Smooth muscle cell (in vitro differentiated cells): ENCODE measurements at regions not wholly inside any gene's neighbourhood (a gene's known extent, or its start where the extent isn't known, plus 50 kb on each side); places are given as distances from the start of the nearest gene placed in this dataset.

Experiments used
- DNase-seq: peaks from one replicate; lab custom pipeline; 2025; ENCODE audit not compliant: unreplicated experiment; lab: John Stamatoyannopoulos, UW
- H2AFZ ChIP-seq: fragments of 200-600 bp; sonication (generic); 2 replicates; pipeline ENCODE4 v1.6.0; 2016; ENCODE audit warnings: antibody characterized with exemption, low read depth, mild to moderate bottlenecking
- H3F3A ChIP-seq: fragments of 200-600 bp; sonication (generic); 2 replicates; pipeline ENCODE4 v1.6.0; 2017; ENCODE audit warnings: antibody characterized with exemption, low read depth
- H3K27ac ChIP-seq: fragments of 200-600 bp; sonication (generic); 2 replicates; pipeline ENCODE4 v1.5.1; 2016; ENCODE audit warnings: low read depth, mild to moderate bottlenecking
- H3K27me3 ChIP-seq: fragments of 200-600 bp; sonication (generic); 2 replicates; pipeline ENCODE4 v1.6.1; 2016; ENCODE audit warnings: low read depth, mild to moderate bottlenecking
- H3K36me3 ChIP-seq: fragments of 200-600 bp; sonication (generic); 2 replicates; pipeline ENCODE4 v1.5.1; 2016; ENCODE audit warnings: low read depth
- H3K4me1 ChIP-seq: fragments of 200-600 bp; sonication (generic); 2 replicates; pipeline ENCODE4 v1.5.1; 2016; ENCODE audit warnings: low read depth
- H3K4me2 ChIP-seq: fragments of 200-600 bp; sonication (generic); 2 replicates; pipeline ENCODE4 v1.6.0; 2016; ENCODE audit warnings: mild to moderate bottlenecking
- H3K4me3 ChIP-seq: fragments of 200-600 bp; sonication (generic); 2 replicates; pipeline ENCODE4 v1.5.1; 2016; ENCODE audit warnings: mild to moderate bottlenecking
- H3K79me2 ChIP-seq: fragments of 200-600 bp; sonication (generic); 2 replicates; pipeline ENCODE4 v1.6.0; 2016; ENCODE audit warnings: low read depth, mild to moderate bottlenecking
- H3K9ac ChIP-seq: fragments of 200-600 bp; sonication (generic); 2 replicates; pipeline ENCODE4 v1.6.0; 2016; ENCODE audit warnings: low read depth
- H3K9me3 ChIP-seq: fragments of 200-600 bp; sonication (generic); replicated peaks from 2 replicates; pipeline ENCODE4 v1.5.1; 2016; ENCODE audit warnings: low read depth
- H4K20me1 ChIP-seq: fragments of 200-600 bp; sonication (generic); 2 replicates; pipeline ENCODE4 v1.6.0; 2016; ENCODE audit warnings: low read depth
- CTCF ChIP-seq: fragments of 200-600 bp; sonication (generic); IDR thresholded peaks from 2 replicates; pipeline ENCODE4 v1.5.1; 2017; ENCODE audit warnings: borderline replicate concordance, mild to moderate bottlenecking, antibody characterized with exemption; ENCODE audit not compliant: insufficient read depth, poor library complexity, severe bottlenecking
- WGBS: methylation state at CpG from one replicate; pipeline ENCODE4 v1.1.7; 2016; ENCODE audit warnings: low lambda C conversion rate; 5-methylcytosine and 5-hydroxymethylcytosine counted together

GRCh38 chr13:50153401-50153800, 138.2 kb downstream of the KCNRG start:
- no peak overlapping the region for H2AFZ ChIP-seq
- WGBS = 93% methylated on average over 2 of the region's 2 CpGs
- H3K4me3 ChIP-seq = no peak overlapping the region
- no peaks in the 10 kb centered on the region for H3K36me3 ChIP-seq
- no peak for TF ChIP-seq CTCF
- no peak for DNase-seq
- no peaks in the 10 kb centered on the region for H3K79me2 ChIP-seq
- H3K9me3 ChIP-seq = no peaks in the 10 kb centered on the region
- H3K27ac ChIP-seq = no peak overlapping the region
- no peaks in the 10 kb centered on the region for H4K20me1 ChIP-seq
- no peak overlapping the region for H3K9ac ChIP-seq
- H3K4me1 ChIP-seq = peaks cover 6% of the 10 kb centered on the region
- H3K27me3 ChIP-seq = no peaks in the 10 kb centered on the region
- H3K4me2 ChIP-seq = no peak overlapping the region
- no peaks in the 10 kb centered on the region for H3F3A ChIP-seq

- Histone ChIP-seq H3K27me3 (no peaks in the 10 kb centered on the region), H3K4me2 (no peak overlapping the region), H3K36me3 (no peaks in the 10 kb centered on the region), H3F3A (no peaks in the 10 kb centered on the region), H2AFZ (no peak overlapping the region), H4K20me1 (no peaks in the 10 kb centered on the region), H3K27ac (no peak overlapping the region), H3K9me3 (no peaks in the 10 kb centered on the region), H3K79me2 (no peaks in the 10 kb centered on the region), H3K9ac (no peak overlapping the region), H3K4me3 (no peak overlapping the region), H3K4me1 (peaks cover 6% of the 10 kb centered on the region)
- no peak for DNase-seq
- no peak for TF ChIP-seq CTCF
- 78% methylated on average over 5 of the region's 5 CpGs for WGBS
These were observed 138.6 kb downstream of the KCNRG start for GRCh38 chr13:50153876-50154275.

GRCh38 chr13:50154697-50155096, 139.5 kb downstream of the KCNRG start:
- no peak overlapping the region for H3K4me3 ChIP-seq
- no peaks in the 10 kb centered on the region for H3K36me3 ChIP-seq
- no peaks in the 10 kb centered on the region for H3K27me3 ChIP-seq
- DNase-seq = no peak
- H3K4me2 ChIP-seq = no peak overlapping the region
- TF ChIP-seq CTCF = no peak
- H3F3A ChIP-seq = no peaks in the 10 kb centered on the region
- H4K20me1 ChIP-seq = no peaks in the 10 kb centered on the region
- 100% methylated on average over 1 of the region's 1 CpG for WGBS
- H3K4me1 ChIP-seq = peaks cover 2% of the 10 kb centered on the region
- H3K79me2 ChIP-seq = no peaks in the 10 kb centered on the region
- no peak overlapping the region for H3K27ac ChIP-seq
- H3K9ac ChIP-seq = no peak overlapping the region
- no peak overlapping the region for H2AFZ ChIP-seq
- no peaks in the 10 kb centered on the region for H3K9me3 ChIP-seq

- Histone ChIP-seq H4K20me1 (no peaks in the 10 kb centered on the region), H3K79me2 (no peaks in the 10 kb centered on the region), H3K4me1 (no peaks in the 10 kb centered on the region), H3K27ac (no peak overlapping the region), H3K4me3 (no peak overlapping the region), H3K9me3 (no peaks in the 10 kb centered on the region), H3K27me3 (no peaks in the 10 kb centered on the region), H3K36me3 (no peaks in the 10 kb centered on the region), H3K4me2 (no peak overlapping the region), H2AFZ (no peak overlapping the region), H3K9ac (no peak overlapping the region), H3F3A (no peaks in the 10 kb centered on the region)
- 50% methylated on average over 1 of the region's 1 CpG for WGBS
- no peak for DNase-seq
- no peak for TF ChIP-seq CTCF
These were observed 140.9 kb downstream of the KCNRG start for GRCh38 chr13:50156140-50156539.
